Dendritic cell treated with granulocyte-macrophage colony-stimulating factor and Interleukin-4, amounts not matched to agents 40 ng/mL and 50 ng/mL, for 4 days (primary cell): ENCODE measurements at regions not wholly inside any gene's neighbourhood (a gene's known extent, or its start where the extent isn't known, plus 50 kb on each side); places are given as distances from the start of the nearest gene placed in this dataset.

Source experiments
- H3K27ac Mint-ChIP-seq: one replicate; pipeline ENCODE4 v1.8.0; 2022; ENCODE audit warnings: mild to moderate bottlenecking, mixed read lengths
- H3K27me3 Mint-ChIP-seq: one replicate; pipeline ENCODE4 v1.8.0; 2022; ENCODE audit warnings: mild to moderate bottlenecking, mixed read lengths
- H3K36me3 Mint-ChIP-seq: one replicate; pipeline ENCODE4 v1.8.0; 2022; ENCODE audit warnings: low read depth, mixed read lengths
- H3K4me1 Mint-ChIP-seq: one replicate; pipeline ENCODE4 v1.8.0; 2022; ENCODE audit warnings: low read depth, mixed read lengths
- H3K4me3 Mint-ChIP-seq: one replicate; pipeline ENCODE4 v1.8.0; 2022; ENCODE audit warnings: mild to moderate bottlenecking, moderate library complexity, mixed read lengths
- H3K9me3 Mint-ChIP-seq: one replicate; pipeline ENCODE4 v1.8.0; 2022; ENCODE audit warnings: mixed read lengths
- intact Hi-C: fragments of 100-400 bp; cut with micrococcal nuclease; formaldehyde crosslinking; loops from one replicate; pipeline ENCODE4 v1.15.0; 2022

- H3K9me3 Mint-ChIP-seq: no peaks in the 10 kb centered on the region
- H3K27ac Mint-ChIP-seq: no peak overlapping the region
- no peak overlapping the region for H3K4me3 Mint-ChIP-seq
- intact Hi-C loops: no loop called here
- no peaks in the 10 kb centered on the region for H3K4me1 Mint-ChIP-seq
- H3K36me3 Mint-ChIP-seq: no peaks in the 10 kb centered on the region
- H3K27me3 Mint-ChIP-seq: no peaks in the 10 kb centered on the region
These were observed 65.9 kb upstream of the KLF12 start for GRCh38 chr13:74200081-74200480.

GRCh38 chr13:74197677-74198429, 63.6 kb upstream of the KLF12 start:
- no peaks in the 10 kb centered on the region for H3K9me3 Mint-ChIP-seq
- H3K4me1 Mint-ChIP-seq: no peaks in the 10 kb centered on the region
- H3K27me3 Mint-ChIP-seq: no peaks in the 10 kb centered on the region
- H3K36me3 Mint-ChIP-seq: no peaks in the 10 kb centered on the region
- H3K4me3 Mint-ChIP-seq: no peak overlapping the region
- no peak overlapping the region for H3K27ac Mint-ChIP-seq
- intact Hi-C loops: no loop called here

GRCh38 chr13:74194846-74195245, 60.6 kb upstream of the KLF12 start:
- no peak overlapping the region for H3K27ac Mint-ChIP-seq
- intact Hi-C loops: no loop called here
- H3K36me3 Mint-ChIP-seq: no peaks in the 10 kb centered on the region
- H3K4me3 Mint-ChIP-seq: no peak overlapping the region
- H3K4me1 Mint-ChIP-seq: no peaks in the 10 kb centered on the region
- H3K9me3 Mint-ChIP-seq: no peaks in the 10 kb centered on the region
- no peaks in the 10 kb centered on the region for H3K27me3 Mint-ChIP-seq

GRCh38 chr13:74193391-74193790, 59.2 kb upstream of the KLF12 start:
- Mint-ChIP-seq H3K27ac (no peak overlapping the region), H3K4me1 (no peaks in the 10 kb centered on the region)
- intact Hi-C loops: no loop called here

GRCh38 chr13:74191410-74191809, 57.2 kb upstream of the KLF12 start:
- intact Hi-C loops: no loop called here

More at GRCh38 chr13:74193391-74193790, 59.2 kb upstream of the KLF12 start:
- Mint-ChIP-seq H3K9me3 (no peaks in the 10 kb centered on the region), H3K27me3 (no peaks in the 10 kb centered on the region), H3K4me3 (no peak overlapping the region), H3K36me3 (no peaks in the 10 kb centered on the region)

GRCh38 chr13:74190999-74191398, 56.8 kb upstream of the KLF12 start:
- no peaks in the 10 kb centered on the region for H3K4me1 Mint-ChIP-seq
- H3K36me3 Mint-ChIP-seq: no peaks in the 10 kb centered on the region
- H3K27me3 Mint-ChIP-seq: no peaks in the 10 kb centered on the region
- no peak overlapping the region for H3K4me3 Mint-ChIP-seq
- H3K27ac Mint-ChIP-seq: no peak overlapping the region
- H3K9me3 Mint-ChIP-seq: no peaks in the 10 kb centered on the region
- intact Hi-C loops: no loop called here

More at GRCh38 chr13:74191410-74191809, 57.2 kb upstream of the KLF12 start:
- Mint-ChIP-seq H3K4me1 (no peaks in the 10 kb centered on the region), H3K27me3 (no peaks in the 10 kb centered on the region), H3K9me3 (no peaks in the 10 kb centered on the region), H3K36me3 (no peaks in the 10 kb centered on the region), H3K27ac (no peak overlapping the region), H3K4me3 (no peak overlapping the region)

- Mint-ChIP-seq H3K27me3 (no peaks in the 10 kb centered on the region), H3K9me3 (no peaks in the 10 kb centered on the region), H3K27ac (no peak overlapping the region), H3K4me1 (no peaks in the 10 kb centered on the region), H3K4me3 (no peak overlapping the region), H3K36me3 (no peaks in the 10 kb centered on the region)
- intact Hi-C loops: no loop called here
These were observed 53.4 kb upstream of the KLF12 start for GRCh38 chr13:74187564-74187963.

GRCh38 chr13:74184283-74184682, 50.1 kb upstream of the KLF12 start:
- Mint-ChIP-seq H3K27ac (no peak overlapping the region), H3K9me3 (no peaks in the 10 kb centered on the region), H3K4me1 (no peaks in the 10 kb centered on the region), H3K4me3 (no peak overlapping the region), H3K36me3 (no peaks in the 10 kb centered on the region), H3K27me3 (no peaks in the 10 kb centered on the region)
- intact Hi-C loops: no loop called here
